GM12891 (cell line): ENCODE measurements at regions not wholly inside any gene's neighbourhood (a gene's known extent, or its start where the extent isn't known, plus 50 kb on each side); places are given as distances from the start of the nearest gene placed in this dataset.

Experiments used
- DNase-seq: peaks from one replicate; pipeline ENCODE4 v3.0.0; 2011; ENCODE audit warnings: low spot score; ENCODE audit not compliant: insufficient read length
- FAIRE-seq: peaks from 2 replicates; lab custom pipeline; 2011; peaks lifted over from hg19 to GRCh38; lab: Jason Lieb, UNC
- PAX5 ChIP-seq: IDR thresholded peaks from 2 replicates; pipeline ENCODE4 v1.6.1; 2011; ENCODE audit warnings: low read length, moderate library complexity, mild to moderate bottlenecking; ENCODE audit not compliant: insufficient read depth, severe bottlenecking
- POLR2A ChIP-seq: IDR thresholded peaks from 2 replicates; pipeline ENCODE4 v1.6.1; 2011; ENCODE audit warnings: low read depth, low read length, control low read depth
- POLR2AphosphoS5 ChIP-seq: IDR thresholded peaks from 2 replicates; pipeline ENCODE4 v1.6.1; 2011; ENCODE audit warnings: low read depth, low read length, control low read depth
- POU2F2 ChIP-seq: IDR thresholded peaks from 2 replicates; pipeline ENCODE4 v1.6.1; 2011; ENCODE audit warnings: low read depth, mild to moderate bottlenecking, control low read depth, low read length, moderate library complexity
- SPI1 ChIP-seq: IDR thresholded peaks from 2 replicates; pipeline ENCODE4 v1.6.1; 2011; ENCODE audit warnings: low read depth, low read length, control low read depth
- TAF1 ChIP-seq: IDR thresholded peaks from 2 replicates; pipeline ENCODE4 v1.6.1; 2011; ENCODE audit warnings: low read depth, low read length, control low read depth

DNA sequence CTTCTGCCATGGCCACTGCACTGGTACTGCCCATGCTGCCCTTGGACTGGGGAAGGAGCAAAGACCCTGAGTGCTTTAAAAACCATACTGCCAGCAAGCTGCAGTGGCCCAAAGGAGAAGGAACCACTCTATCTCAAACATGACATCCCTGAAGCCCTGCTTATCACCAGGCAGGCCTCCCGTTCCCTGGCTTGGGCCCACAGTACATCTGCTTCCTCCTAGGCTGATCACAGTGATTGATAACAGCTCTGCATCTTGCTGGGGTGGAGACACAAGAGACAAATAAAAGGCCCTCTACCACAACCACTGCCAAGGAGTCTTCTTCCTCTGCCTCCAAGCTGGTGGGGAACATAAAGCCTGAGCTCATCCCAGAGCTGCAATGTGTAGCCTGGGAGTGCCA lies 567.5 kb downstream of the TRHDE start:
- TF ChIP-seq POLR2AphosphoS5: no peak
- TF ChIP-seq SPI1: no peak
- no peak for TF ChIP-seq POU2F2
- TF ChIP-seq PAX5: no peak
- no peak for TF ChIP-seq TAF1
- FAIRE-seq (no peak), DNase-seq (no peak)

DNA sequence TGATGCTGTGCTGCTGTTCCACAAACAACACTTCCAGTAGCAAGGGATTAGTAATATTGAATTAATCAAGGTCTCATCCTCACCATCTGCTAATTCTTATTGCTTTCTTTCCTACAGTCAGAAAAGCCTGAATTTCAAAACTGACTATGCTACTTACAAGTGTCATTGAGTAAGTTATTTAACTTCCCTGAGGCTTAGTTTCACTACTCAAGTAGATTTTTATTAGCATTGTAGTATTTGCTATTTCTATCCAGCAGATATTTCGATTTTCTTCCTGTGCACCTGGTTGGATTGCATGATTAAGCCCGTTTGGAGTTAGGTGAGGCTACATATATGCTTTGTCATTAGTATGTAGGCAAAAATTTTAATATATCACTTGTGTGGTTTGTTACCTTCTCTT lies 591.5 kb downstream of the TRHDE start:
- FAIRE-seq (no peak), DNase-seq (no peak)
- TF ChIP-seq POLR2AphosphoS5 (no peak), POLR2A (no peak), TAF1 (no peak)

DNA sequence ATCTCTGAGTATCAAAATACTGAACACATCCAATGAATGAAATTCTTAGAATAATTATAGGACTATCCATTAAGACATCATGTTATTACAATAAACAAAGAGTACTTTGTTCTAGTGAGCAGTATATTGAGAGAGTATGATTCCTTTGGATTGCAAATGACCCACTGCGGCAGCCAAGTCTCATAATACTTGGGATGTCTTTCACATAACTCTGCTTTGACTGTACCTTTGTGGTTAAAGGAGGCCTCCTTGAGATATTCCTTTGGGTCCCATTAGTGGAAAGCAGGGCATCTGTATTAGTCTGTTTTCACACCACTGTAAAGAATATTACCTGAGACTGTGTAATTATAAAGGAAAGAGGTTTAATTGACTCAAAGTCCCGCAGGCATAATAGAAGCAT lies 593.8 kb downstream of the TRHDE start:
- TF ChIP-seq POLR2AphosphoS5 (no peak), PAX5 (no peak), SPI1 (no peak), POU2F2 (no peak), POLR2A (no peak), TAF1 (no peak)
- DNase-seq (no peak), FAIRE-seq (no peak)

DNA sequence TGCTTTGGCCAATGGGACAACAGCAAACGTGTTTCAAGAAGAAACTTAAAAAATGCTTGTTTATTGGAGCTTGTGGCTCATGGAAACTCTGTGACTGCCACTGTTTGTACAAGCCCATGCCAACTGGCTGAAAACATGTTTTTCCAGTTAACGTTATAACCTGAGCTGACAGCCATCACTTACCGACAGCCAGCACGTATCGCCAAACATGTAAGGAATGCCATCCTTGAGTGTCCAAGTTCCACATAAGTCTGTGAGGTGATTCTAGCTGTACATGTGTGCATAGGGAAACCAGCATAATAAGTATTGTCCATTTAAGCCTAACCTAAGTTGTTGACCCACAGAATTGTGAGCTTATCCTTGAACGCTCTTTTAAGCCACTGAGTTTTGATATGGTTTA lies 596.9 kb downstream of the TRHDE start:
- FAIRE-seq: no peak
- DNase-seq: no peak
- no peak for TF ChIP-seq POLR2A
- no peak for TF ChIP-seq SPI1
- TF ChIP-seq TAF1: no peak
- TF ChIP-seq POLR2AphosphoS5: no peak
- no peak for TF ChIP-seq PAX5
- TF ChIP-seq POU2F2: no peak

DNA sequence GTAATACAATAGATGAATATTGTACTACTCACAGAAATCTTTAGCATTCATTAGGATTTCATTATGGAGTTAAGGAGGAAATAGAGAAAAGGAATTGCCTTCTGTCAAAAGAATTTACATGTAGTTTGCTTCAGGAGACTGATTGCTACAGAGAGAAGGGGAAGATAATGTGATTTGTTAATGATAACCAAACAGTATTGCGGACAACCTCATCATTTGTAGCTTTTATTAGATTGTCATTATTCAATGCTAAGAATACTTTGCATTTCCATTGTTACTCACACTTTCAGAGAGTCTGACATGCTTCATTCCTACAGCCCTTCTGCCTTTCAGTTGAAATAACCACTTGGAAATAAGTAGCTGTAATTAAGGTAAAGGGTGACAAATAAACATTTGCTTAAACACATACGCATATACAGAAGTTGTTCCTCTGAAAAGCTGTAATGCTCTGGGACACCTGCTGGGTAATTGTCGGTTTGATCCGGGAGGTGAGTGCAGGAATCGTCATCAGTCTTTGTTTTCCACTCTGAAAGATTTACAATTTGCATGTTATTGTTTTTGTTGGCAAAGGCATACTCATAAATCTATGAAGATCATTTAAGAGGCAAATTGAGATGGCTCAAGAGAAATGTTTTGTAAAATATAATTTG lies 600.2 kb downstream of the TRHDE start:
- DNase-seq: no peak
- no peak for FAIRE-seq
- TF ChIP-seq SPI1 (no peak), POU2F2 (no peak), TAF1 (no peak), POLR2AphosphoS5 (no peak), PAX5 (no peak), POLR2A (no peak)

DNA sequence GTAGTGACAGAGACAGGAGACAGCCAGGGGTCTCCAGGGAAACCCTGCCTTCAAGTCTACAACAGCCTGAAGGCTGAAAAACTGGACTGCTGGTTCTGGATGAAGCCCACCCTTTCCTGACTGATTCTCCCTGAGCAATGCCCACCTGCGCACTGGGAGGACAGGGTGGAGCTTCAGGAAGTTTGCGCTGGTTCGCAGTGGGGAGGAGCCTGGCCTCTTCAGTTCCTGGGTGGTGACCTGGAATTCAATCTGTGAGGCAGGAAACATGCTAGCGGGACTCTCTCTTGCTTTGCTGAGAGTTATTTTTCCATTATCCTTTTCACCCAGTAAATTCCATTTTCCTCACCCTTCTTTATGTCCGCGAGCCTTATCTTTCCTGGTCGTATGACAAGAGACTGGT lies 600.8 kb downstream of the TRHDE start:
- no peak for DNase-seq
- no peak for TF ChIP-seq SPI1
- TF ChIP-seq POLR2AphosphoS5: no peak
- no peak for TF ChIP-seq TAF1
- no peak for TF ChIP-seq PAX5
- no peak for TF ChIP-seq POU2F2
- no peak for TF ChIP-seq POLR2A
- no peak for FAIRE-seq

DNA sequence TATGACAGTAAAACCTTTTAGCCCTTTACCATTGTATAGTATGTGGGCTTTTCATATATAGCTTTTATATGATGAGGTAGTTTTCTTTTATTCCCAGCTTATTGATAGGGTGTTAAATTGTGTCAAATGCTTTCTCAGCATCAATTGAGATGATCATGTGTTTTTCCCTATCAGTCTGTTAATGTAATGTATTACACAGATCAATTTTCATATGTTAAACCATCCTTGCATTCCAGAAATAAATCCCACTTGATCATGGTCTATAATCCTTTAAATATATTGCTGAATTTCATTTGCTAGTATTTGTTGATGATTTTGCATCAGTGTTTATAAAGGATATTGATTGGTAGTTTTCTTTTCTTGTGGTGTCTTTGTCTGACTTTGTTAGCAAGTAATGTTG lies 603.9 kb downstream of the TRHDE start:
- TF ChIP-seq POU2F2 (no peak), TAF1 (no peak), SPI1 (no peak), PAX5 (no peak), POLR2A (no peak), POLR2AphosphoS5 (no peak)

DNA sequence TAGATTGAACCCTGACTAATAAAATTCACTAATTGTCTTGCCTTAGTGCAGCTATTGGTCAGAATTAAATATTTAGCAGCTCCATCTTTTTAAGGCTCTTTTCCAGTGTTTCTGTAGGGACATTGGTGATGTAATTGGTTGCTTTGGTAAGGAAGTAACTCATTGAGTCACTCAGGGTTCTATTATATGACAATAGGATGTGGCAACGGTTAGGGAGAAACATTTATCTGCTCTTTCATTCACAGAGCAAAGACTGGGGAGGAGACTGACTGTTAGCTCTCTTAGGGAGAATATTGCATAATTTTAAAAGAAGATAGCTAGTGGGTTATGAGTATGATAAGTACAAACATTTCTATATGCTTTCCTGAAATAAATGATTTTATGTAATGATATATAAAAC lies 616.5 kb downstream of the TRHDE start:
- TF ChIP-seq POU2F2 (no peak), POLR2AphosphoS5 (no peak), PAX5 (no peak), SPI1 (no peak), POLR2A (no peak), TAF1 (no peak)
- no peak for DNase-seq
- FAIRE-seq: no peak

More for the DNA sequence above, 603.9 kb downstream of the TRHDE start:
- DNase-seq (no peak), FAIRE-seq (no peak)

DNA sequence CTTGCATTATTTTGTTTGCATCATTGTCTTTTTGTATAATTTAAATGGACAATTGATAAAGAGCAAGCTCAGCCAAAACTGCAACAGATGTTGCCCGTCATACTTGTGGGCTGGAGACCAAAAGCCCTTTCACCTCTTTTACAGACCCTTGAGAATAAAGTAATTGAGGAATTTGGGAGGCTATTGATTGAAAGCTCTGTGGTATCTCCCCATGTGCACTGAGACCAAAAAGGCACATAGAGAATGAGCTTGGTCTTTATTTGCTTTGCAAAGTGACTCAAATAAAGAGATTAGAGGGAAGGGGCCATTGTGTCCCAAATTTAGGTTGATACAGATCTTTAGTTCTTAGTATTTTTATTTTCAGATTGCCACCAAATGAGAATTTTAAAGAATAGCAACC lies 617.6 kb downstream of the TRHDE start:
- FAIRE-seq (no peak), DNase-seq (no peak)
- no peak for TF ChIP-seq SPI1
- TF ChIP-seq POLR2A: no peak
- no peak for TF ChIP-seq TAF1
- TF ChIP-seq POU2F2: no peak
- TF ChIP-seq POLR2AphosphoS5: no peak
- TF ChIP-seq PAX5: no peak

DNA sequence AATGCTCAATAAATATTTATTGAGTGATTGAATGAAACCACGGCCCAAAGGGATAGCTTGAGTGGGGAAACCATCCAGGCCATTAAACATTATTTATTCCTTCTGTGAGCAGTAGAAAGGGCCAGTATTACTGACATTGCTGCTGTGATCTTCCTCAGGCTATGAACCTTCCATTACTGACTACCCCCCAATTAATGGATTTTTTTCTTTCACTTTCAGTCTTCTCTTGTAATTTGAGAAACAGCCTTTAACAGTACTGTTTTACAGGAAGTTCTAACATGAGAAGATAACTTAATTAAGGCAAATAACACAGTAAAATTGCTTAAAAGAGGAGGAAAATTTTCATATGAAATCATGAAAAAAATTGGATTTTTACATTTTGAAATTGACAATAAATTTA lies 629.5 kb downstream of the TRHDE start:
- DNase-seq (no peak), FAIRE-seq (no peak)

More for the DNA sequence above, 629.5 kb downstream of the TRHDE start:
- TF ChIP-seq POU2F2 (no peak), SPI1 (no peak), TAF1 (no peak), POLR2AphosphoS5 (no peak), PAX5 (no peak), POLR2A (no peak)
